GM12892 (cell line): ENCODE measurements at regions not wholly inside any gene's neighbourhood (a gene's known extent, or its start where the extent isn't known, plus 50 kb on each side); places are given as distances from the start of the nearest gene placed in this dataset.

ENCODE experiments used
- POLR2A ChIP-seq: IDR thresholded peaks from 2 replicates; pipeline ENCODE4 v1.6.1; 2011; ENCODE audit warnings: low read depth, low read length, control low read depth
- TAF1 ChIP-seq: IDR thresholded peaks from 2 replicates; pipeline ENCODE4 v1.6.1; 2011; ENCODE audit warnings: low read depth, mild to moderate bottlenecking, control low read depth, low read length, borderline replicate concordance

- TF ChIP-seq TAF1 (no peak), POLR2A (no peak)
Observed at GRCh38 chr5:124647352-124647751, 99.1 kb downstream of the ZNF608 start.
